GM23338 (cell line): ENCODE measurements at regions not wholly inside any gene's neighbourhood (a gene's known extent, or its start where the extent isn't known, plus 50 kb on each side); places are given as distances from the start of the nearest gene placed in this dataset.

Source experiments
- ATAC-seq: fragments of 200-7000 bp; cut with Tn5 transposase; 3 replicates; pipeline ENCODE4 v1.9.1; 2020
- DNase-seq: peaks from one replicate; pipeline ENCODE4 v3.0.0-alpha.2; 2015; ENCODE audit warnings: low spot score
- H2AFZ ChIP-seq: fragments of 200-600 bp; sonication (generic); 2 replicates; pipeline ENCODE4 v1.8.0; 2016; ENCODE audit warnings: antibody characterized with exemption, mild to moderate bottlenecking, moderate library complexity
- H3F3A ChIP-seq: fragments of 200-600 bp; sonication (generic); replicated peaks from 2 replicates; pipeline ENCODE4 v1.8.0; 2017; ENCODE audit warnings: antibody characterized with exemption, mixed run types, low read depth
- H3K27ac ChIP-seq: fragments of 200-600 bp; sonication (generic); 2 replicates; pipeline ENCODE4 v1.6.1; 2016; ENCODE audit warnings: low read depth
- H3K27me3 ChIP-seq: fragments of 200-600 bp; sonication (generic); 2 replicates; pipeline ENCODE4 v1.8.0; 2016; ENCODE audit warnings: mild to moderate bottlenecking, mixed run types, moderate library complexity; ENCODE audit not compliant: insufficient read depth
- H3K36me3 ChIP-seq: fragments of 200-600 bp; sonication (generic); 2 replicates; pipeline ENCODE4 v1.8.0; 2016; ENCODE audit warnings: mild to moderate bottlenecking; ENCODE audit not compliant: insufficient read depth
- H3K4me1 ChIP-seq: fragments of 200-600 bp; sonication (generic); 2 replicates; pipeline ENCODE4 v1.8.0; 2016; ENCODE audit warnings: mild to moderate bottlenecking, moderate library complexity; ENCODE audit not compliant: insufficient read depth
- H3K4me2 ChIP-seq: fragments of 200-600 bp; sonication (generic); 2 replicates; pipeline ENCODE4 v1.7.1; 2017; ENCODE audit warnings: mixed run types
- H3K4me3 ChIP-seq: fragments of 200-600 bp; sonication (generic); 2 replicates; pipeline ENCODE4 v1.6.1; 2016; ENCODE audit warnings: mixed run types
- H3K79me2 ChIP-seq: fragments of 200-600 bp; sonication (generic); replicated peaks from 2 replicates; pipeline ENCODE4 v1.8.0; 2017; ENCODE audit warnings: mild to moderate bottlenecking; ENCODE audit not compliant: insufficient read depth
- H3K9me2 ChIP-seq: fragments of 200-600 bp; sonication (generic); 2 replicates; pipeline ENCODE4 v1.8.0; 2017; ENCODE audit not compliant: insufficient read depth
- H4K20me1 ChIP-seq: fragments of 200-600 bp; sonication (generic); replicated peaks from 2 replicates; pipeline ENCODE4 v1.8.0; 2017; ENCODE audit warnings: mild to moderate bottlenecking; ENCODE audit not compliant: insufficient read depth
- H3K27ac Mint-ChIP-seq: 2 replicates; pipeline ENCODE4 v1.8.0; 2020; ENCODE audit warnings: inconsistent platforms, mild to moderate bottlenecking, moderate library complexity, mixed read lengths
- H3K27me3 Mint-ChIP-seq: 3 replicates; pipeline ENCODE4 v1.8.0; 2022; ENCODE audit warnings: low read depth, mild to moderate bottlenecking, moderate library complexity, mixed read lengths, inconsistent platforms; ENCODE audit not compliant: insufficient read depth, poor library complexity
- H3K36me3 Mint-ChIP-seq: 3 replicates; pipeline ENCODE4 v1.8.0; 2021; ENCODE audit warnings: low read depth, mild to moderate bottlenecking, inconsistent platforms, moderate library complexity, mixed read lengths
- H3K4me1 Mint-ChIP-seq: 3 replicates; pipeline ENCODE4 v1.8.0; 2020; ENCODE audit warnings: mild to moderate bottlenecking, inconsistent platforms, mixed read lengths
- H3K4me3 Mint-ChIP-seq: 3 replicates; pipeline ENCODE4 v1.8.0; 2021; ENCODE audit warnings: moderate library complexity, mild to moderate bottlenecking, inconsistent platforms, mixed read lengths
- H3K9me3 Mint-ChIP-seq: 3 replicates; pipeline ENCODE4 v1.8.0; 2020; ENCODE audit warnings: moderate library complexity, mild to moderate bottlenecking, inconsistent platforms, mixed read lengths
- CREB1 ChIP-seq: fragments of 250-450 bp; sonication (Bioruptor Pico); IDR thresholded peaks from 2 replicates; pipeline ENCODE4 v1.5.0; 2020; ENCODE audit warnings: low read depth, mild to moderate bottlenecking, moderate library complexity
- EZH2 ChIP-seq: fragments of 200-600 bp; sonication (generic); IDR thresholded peaks from one replicate; pipeline ENCODE4 v1.8.0; 2017; ENCODE audit warnings: antibody characterized with exemption, mild to moderate bottlenecking, low read depth; ENCODE audit not compliant: unreplicated experiment
- EZH2phosphoT487 ChIP-seq: fragments of 200-600 bp; sonication (generic); IDR thresholded peaks from one replicate; pipeline ENCODE4 v1.8.1; 2018; ENCODE audit warnings: antibody characterized with exemption; ENCODE audit not compliant: unreplicated experiment
- JUNB ChIP-seq: IDR thresholded peaks from one replicate; pipeline ENCODE4 v1.6.1; 2016; ENCODE audit warnings: antibody characterized with exemption; ENCODE audit not compliant: unreplicated experiment
- NANOG ChIP-seq: IDR thresholded peaks from 2 replicates; pipeline ENCODE4 v1.6.1; 2016; ENCODE audit warnings: antibody characterized with exemption, borderline replicate concordance
- POLR2AphosphoS5 ChIP-seq: IDR thresholded peaks from 2 replicates; pipeline ENCODE4 v1.6.1; 2016; ENCODE audit warnings: antibody characterized with exemption, low read depth
- STAT1 ChIP-seq: IDR thresholded peaks from one replicate; pipeline ENCODE4 v1.6.1; 2016; ENCODE audit warnings: antibody characterized with exemption; ENCODE audit not compliant: unreplicated experiment
- ZNF114 ChIP-seq: fragments of 250-450 bp; sonication (Bioruptor Pico); IDR thresholded peaks from 2 replicates; pipeline ENCODE4 v1.5.0; 2020; ENCODE audit warnings: mild to moderate bottlenecking, moderate library complexity
- ZNF331 ChIP-seq: fragments of 250-450 bp; sonication (Bioruptor Pico); IDR thresholded peaks from 2 replicates; pipeline ENCODE4 v1.5.0; 2020; ENCODE audit warnings: low read depth, mild to moderate bottlenecking, moderate library complexity
- TF ChIP-seq, protein P1 (sequence below): IDR thresholded peaks from 2 replicates; pipeline ENCODE4 v1.6.1; 2016; ENCODE audit warnings: antibody characterized with exemption
- TF ChIP-seq, protein P2 (sequence below), 2 experiments: fragments of 200-600 bp in 1 of 2; sonication (generic) in 1 of 2; conservative IDR thresholded peaks; 2 replicates each; pipeline versions ENCODE4 v1.5.1 to v1.6.1; 2016 to 2017; ENCODE audit warnings: antibody characterized with exemption in 2 of 2, low read depth in 2 of 2, mild to moderate bottlenecking in 2 of 2, moderate library complexity in 1 of 2
- TF ChIP-seq, protein P3 (sequence below): fragments of 250-450 bp; sonication (Bioruptor Pico); IDR thresholded peaks from 2 replicates; pipeline ENCODE4 v1.5.0; 2020; ENCODE audit warnings: mild to moderate bottlenecking, moderate library complexity

DNA sequence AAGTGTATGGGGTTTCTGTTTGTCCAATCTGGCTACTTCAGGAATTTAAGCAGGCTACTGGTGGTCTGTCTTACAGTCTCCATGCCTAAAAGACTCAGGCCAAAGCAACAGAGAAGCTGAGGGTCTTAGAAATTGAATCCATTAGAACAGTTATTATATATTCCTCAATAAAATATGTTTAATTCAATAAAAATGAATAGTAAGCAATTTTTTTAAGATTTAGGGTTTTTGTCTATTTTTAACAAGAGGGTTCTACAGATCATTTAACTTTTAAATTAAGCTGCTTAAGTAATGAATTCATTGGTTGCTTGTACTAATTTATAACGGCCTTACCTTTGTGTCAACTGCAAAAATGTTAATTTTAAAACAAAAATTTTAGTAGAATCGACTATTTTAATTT is 832.6 kb upstream of the SLC39A10 start:
- Histone ChIP-seq H3K27me3 (no peaks in the 10 kb centered on the region), H3K79me2 (no peaks in the 10 kb centered on the region), H3K4me2 (no peak overlapping the region), H2AFZ (no peak overlapping the region), H4K20me1 (no peaks in the 10 kb centered on the region), H3K4me1 (no peaks in the 10 kb centered on the region), H3F3A (no peaks in the 10 kb centered on the region), H3K36me3 (no peaks in the 10 kb centered on the region), H3K9me2 (peaks cover 4% of the 10 kb centered on the region; the same call in 1 of the 2 replicates), H3K4me3 (no peak overlapping the region), H3K27ac (no peak overlapping the region)
- ATAC-seq, result no peak
- Mint-ChIP-seq H3K27me3 (no peaks in the 10 kb centered on the region), H3K27ac (no peak overlapping the region), H3K9me3 (no peaks in the 10 kb centered on the region), H3K36me3 (no peaks in the 10 kb centered on the region), H3K4me1 (no peaks in the 10 kb centered on the region), H3K4me3 (no peak overlapping the region)
- TF ChIP-seq CREB1, result no peak
- TF ChIP-seq, protein P1, sequence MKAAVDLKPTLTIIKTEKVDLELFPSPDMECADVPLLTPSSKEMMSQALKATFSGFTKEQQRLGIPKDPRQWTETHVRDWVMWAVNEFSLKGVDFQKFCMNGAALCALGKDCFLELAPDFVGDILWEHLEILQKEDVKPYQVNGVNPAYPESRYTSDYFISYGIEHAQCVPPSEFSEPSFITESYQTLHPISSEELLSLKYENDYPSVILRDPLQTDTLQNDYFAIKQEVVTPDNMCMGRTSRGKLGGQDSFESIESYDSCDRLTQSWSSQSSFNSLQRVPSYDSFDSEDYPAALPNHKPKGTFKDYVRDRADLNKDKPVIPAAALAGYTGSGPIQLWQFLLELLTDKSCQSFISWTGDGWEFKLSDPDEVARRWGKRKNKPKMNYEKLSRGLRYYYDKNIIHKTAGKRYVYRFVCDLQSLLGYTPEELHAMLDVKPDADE, result no peak
- DNase-seq, result no peak

DNA sequence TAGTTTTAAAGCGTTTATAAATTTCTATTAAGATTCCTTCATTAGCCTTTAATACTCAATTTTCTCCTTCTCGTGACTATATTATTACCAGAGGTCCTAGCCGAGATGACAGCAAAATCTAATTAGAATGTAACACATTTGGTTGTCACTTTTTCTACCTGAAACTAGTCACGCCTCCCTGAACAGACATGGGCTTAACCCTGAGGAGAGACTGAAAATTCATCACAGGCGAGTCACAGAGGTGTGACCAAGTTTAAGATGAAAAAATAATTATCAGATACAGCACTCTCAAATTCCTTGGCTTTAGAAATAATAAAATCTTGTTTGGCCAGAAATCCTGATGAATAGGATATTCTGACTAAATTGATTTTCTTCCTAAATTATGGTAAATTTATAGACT is 834.4 kb upstream of the SLC39A10 start:
- no peaks in the 10 kb centered on the region for H3K79me2 ChIP-seq
- no peaks in the 10 kb centered on the region for H3K27me3 ChIP-seq
- no peaks in the 10 kb centered on the region for H4K20me1 ChIP-seq
- DNase-seq (no peak), ATAC-seq (no peak)
- peaks cover 4% of the 10 kb centered on the region; the same call in 1 of the 2 replicates for H3K9me2 ChIP-seq
- no peaks in the 10 kb centered on the region for H3K4me1 ChIP-seq
- no peak overlapping the region for H2AFZ ChIP-seq
- H3K36me3 ChIP-seq, result no peaks in the 10 kb centered on the region
- Mint-ChIP-seq H3K36me3 (no peaks in the 10 kb centered on the region), H3K27ac (no peak overlapping the region), H3K4me3 (no peak overlapping the region), H3K4me1 (no peaks in the 10 kb centered on the region), H3K9me3 (no peaks in the 10 kb centered on the region), H3K27me3 (no peaks in the 10 kb centered on the region)
- H3K4me3 ChIP-seq, result no peak overlapping the region
- H3K4me2 ChIP-seq, result no peak overlapping the region
- no peaks in the 10 kb centered on the region for H3F3A ChIP-seq
- no peak overlapping the region for H3K27ac ChIP-seq
- TF ChIP-seq, protein P2, sequence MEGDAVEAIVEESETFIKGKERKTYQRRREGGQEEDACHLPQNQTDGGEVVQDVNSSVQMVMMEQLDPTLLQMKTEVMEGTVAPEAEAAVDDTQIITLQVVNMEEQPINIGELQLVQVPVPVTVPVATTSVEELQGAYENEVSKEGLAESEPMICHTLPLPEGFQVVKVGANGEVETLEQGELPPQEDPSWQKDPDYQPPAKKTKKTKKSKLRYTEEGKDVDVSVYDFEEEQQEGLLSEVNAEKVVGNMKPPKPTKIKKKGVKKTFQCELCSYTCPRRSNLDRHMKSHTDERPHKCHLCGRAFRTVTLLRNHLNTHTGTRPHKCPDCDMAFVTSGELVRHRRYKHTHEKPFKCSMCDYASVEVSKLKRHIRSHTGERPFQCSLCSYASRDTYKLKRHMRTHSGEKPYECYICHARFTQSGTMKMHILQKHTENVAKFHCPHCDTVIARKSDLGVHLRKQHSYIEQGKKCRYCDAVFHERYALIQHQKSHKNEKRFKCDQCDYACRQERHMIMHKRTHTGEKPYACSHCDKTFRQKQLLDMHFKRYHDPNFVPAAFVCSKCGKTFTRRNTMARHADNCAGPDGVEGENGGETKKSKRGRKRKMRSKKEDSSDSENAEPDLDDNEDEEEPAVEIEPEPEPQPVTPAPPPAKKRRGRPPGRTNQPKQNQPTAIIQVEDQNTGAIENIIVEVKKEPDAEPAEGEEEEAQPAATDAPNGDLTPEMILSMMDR (conservative IDR thresholded peaks at IDR 0.05; ENCODE audit: low read depth in 2 of 2), result no peak
- TF ChIP-seq ZNF114 (CRISPR knock-in tag) (no peak), STAT1 (no peak), ZNF331 (CRISPR knock-in tag) (no peak), CREB1 (no peak), EZH2phosphoT487 (no peak), NANOG (no peak), JUNB (no peak), EZH2 (no peak), POLR2AphosphoS5 (no peak)
- TF ChIP-seq, protein P1, result no peak
- TF ChIP-seq, protein P3, sequence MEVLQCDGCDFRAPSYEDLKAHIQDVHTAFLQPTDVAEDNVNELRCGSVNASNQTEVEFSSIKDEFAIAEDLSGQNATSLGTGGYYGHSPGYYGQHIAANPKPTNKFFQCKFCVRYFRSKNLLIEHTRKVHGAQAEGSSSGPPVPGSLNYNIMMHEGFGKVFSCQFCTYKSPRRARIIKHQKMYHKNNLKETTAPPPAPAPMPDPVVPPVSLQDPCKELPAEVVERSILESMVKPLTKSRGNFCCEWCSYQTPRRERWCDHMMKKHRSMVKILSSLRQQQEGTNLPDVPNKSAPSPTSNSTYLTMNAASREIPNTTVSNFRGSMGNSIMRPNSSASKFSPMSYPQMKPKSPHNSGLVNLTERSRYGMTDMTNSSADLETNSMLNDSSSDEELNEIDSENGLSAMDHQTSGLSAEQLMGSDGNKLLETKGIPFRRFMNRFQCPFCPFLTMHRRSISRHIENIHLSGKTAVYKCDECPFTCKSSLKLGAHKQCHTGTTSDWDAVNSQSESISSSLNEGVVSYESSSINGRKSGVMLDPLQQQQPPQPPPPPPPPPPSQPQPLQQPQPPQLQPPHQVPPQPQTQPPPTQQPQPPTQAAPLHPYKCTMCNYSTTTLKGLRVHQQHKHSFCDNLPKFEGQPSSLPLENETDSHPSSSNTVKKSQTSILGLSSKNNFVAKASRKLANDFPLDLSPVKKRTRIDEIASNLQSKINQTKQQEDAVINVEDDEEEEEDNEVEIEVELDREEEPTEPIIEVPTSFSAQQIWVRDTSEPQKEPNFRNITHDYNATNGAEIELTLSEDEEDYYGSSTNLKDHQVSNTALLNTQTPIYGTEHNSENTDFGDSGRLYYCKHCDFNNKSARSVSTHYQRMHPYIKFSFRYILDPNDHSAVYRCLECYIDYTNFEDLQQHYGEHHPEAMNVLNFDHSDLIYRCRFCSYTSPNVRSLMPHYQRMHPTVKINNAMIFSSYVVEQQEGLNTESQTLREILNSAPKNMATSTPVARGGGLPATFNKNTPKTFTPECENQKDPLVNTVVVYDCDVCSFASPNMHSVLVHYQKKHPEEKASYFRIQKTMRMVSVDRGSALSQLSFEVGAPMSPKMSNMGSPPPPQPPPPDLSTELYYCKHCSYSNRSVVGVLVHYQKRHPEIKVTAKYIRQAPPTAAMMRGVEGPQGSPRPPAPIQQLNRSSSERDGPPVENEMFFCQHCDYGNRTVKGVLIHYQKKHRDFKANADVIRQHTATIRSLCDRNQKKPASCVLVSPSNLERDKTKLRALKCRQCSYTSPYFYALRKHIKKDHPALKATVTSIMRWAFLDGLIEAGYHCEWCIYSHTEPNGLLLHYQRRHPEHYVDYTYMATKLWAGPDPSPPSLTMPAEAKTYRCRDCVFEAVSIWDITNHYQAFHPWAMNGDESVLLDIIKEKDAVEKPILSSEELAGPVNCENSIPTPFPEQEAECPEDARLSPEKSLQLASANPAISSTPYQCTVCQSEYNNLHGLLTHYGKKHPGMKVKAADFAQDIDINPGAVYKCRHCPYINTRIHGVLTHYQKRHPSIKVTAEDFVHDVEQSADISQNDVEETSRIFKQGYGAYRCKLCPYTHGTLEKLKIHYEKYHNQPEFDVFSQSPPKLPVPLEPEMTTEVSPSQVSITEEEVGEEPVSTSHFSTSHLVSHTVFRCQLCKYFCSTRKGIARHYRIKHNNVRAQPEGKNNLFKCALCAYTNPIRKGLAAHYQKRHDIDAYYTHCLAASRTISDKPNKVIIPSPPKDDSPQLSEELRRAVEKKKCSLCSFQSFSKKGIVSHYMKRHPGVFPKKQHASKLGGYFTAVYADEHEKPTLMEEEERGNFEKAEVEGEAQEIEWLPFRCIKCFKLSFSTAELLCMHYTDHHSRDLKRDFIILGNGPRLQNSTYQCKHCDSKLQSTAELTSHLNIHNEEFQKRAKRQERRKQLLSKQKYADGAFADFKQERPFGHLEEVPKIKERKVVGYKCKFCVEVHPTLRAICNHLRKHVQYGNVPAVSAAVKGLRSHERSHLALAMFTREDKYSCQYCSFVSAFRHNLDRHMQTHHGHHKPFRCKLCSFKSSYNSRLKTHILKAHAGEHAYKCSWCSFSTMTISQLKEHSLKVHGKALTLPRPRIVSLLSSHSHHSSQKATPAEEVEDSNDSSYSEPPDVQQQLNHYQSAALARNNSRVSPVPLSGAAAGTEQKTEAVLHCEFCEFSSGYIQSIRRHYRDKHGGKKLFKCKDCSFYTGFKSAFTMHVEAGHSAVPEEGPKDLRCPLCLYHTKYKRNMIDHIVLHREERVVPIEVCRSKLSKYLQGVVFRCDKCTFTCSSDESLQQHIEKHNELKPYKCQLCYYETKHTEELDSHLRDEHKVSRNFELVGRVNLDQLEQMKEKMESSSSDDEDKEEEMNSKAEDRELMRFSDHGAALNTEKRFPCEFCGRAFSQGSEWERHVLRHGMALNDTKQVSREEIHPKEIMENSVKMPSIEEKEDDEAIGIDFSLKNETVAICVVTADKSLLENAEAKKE (CRISPR knock-in tag), result no peak
